ENCODE measurements at regions not wholly inside any gene's neighbourhood (a gene's known extent, or its start where the extent isn't known, plus 50 kb on each side); places are given as distances from the start of the nearest gene placed in this dataset.

DNA sequence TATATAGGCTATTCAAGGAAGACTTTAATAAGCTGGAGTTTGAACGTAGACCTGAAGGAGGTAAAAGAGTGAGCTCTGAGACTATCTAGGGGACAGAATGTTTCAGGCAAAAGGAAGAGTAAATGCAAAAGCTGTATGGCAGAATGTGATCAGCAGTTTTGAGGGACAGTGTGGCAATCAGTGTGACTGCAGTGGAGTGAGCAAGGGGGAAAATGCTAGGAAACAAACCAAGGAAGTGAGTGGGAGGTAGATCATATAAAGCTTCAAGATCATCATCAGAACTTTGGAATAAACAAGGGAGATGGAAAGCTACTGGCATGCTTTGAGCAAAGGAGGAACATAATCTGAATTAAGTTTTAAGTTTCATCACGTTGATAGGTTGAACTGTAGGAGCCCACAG lies 67.5 kb upstream of the BTG1 start:
- no peak for DNase-seq

DNA sequence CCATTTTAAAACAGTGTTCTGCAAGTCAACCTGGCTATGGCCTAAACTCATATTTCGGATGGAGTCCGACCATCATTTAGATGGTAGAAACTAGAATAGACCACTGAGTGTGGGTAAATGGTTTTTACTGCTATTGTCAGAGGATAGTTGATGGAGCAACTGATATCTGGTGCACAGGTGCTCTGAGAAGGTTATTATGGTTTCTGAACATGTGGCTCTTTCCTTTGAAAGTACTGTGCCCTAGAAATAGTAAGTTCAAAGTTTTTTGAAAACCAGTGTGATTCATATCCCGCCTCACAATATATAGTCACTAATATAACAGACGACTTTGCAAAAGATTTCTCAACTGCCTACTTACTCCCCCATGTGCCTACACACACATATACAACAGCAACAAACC lies 64.4 kb upstream of the BTG1 start:
- DNase-seq: no peak

DNA sequence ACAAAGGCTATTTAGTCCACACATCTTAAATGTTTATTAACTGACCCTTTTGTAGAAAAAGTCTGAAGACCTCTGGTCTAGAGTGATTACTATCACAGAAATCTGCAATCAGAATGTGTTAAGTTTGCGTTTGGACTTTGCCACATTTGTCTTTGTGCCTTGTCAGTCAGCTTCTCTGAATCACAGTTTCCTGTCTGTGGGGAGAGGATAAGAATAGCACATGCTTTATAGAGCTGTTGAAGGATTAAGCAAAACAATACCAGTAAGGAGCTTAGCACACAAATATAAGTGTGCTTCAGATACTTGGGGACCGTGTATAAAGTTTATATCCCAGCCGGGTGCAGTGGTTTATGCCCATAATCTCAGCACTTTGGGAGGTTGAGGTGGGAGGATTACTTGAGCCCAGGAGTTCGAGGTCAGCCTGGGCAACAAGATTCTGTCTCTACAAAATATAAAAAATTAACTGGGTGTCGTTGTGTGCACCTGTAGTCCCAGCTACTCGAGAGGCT lies 63.0 kb upstream of the BTG1 start:
- peak in 1 of 3 experiments; percentile 33 for DNase-seq

DNA sequence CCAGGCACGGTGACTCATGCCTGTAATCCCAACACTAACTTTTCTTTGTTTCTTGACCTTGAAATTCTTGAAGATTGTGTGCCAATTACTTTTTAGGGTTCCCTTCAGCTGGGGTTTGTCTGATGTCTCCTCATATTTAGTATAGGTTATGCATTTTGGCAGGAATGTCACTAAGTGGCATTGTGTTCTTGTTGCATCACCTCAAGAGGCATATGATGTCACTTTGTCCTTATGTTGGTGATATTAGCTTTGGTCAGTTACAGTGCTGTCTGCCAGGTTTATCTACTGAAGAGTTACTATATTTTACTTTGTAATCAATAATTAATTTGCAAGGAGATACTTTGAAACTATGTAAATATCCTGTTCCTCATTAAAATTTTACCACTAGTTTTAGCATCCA lies 61.0 kb upstream of the BTG1 start:
- DNase-seq: no peak

DNA sequence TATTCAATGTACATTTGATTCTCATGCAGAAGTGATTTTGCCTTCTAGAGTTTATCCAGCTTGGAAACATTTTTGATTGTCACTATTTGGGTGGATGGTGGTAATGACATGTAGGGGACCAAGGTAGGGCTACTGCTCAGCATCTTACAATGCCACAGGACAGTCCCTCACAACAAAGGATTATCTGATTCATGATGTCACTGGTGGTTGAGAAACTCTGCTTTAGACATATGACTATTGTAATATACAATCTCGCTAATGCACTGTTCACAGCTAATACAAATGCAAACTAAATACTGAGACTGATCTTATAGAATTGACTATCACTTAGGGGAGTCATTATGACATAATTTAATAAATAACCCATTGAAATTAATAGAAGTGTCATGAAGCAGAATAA lies 60.4 kb upstream of the BTG1 start:
- no peak for DNase-seq

DNA sequence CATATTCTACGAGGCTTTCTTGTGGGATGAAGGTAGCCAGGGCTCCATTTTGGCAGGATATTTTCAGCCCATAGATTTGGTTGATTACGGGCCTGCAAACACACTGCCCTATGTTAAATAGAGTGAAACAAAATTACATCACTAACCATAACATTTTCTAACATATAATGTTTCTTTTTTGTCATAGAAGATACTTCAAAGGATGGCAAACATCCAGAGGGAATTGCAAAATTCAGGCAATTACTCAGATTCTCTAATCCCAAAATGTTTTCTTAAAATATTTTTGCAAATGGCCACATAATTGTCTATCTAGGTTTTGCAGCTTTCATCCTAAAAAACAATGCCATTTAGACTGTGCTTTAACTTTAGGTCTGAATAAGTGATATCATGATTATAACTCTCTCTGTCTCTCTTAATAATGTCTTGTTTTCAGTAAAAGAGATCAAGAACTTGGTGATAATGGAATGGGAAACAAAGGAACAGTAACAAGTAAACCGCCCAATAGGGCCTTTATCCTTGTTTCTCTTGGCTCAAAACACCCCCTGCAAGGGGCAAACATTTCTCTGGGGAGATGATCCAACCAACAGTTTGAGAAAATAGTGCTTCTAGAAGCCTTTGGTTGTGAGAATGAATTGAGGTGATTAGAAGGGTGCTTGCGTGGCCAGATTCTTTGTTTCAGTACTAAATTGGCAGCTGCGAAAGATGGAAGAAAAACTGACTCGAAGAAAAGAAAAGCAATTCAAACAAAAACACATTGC lies 54.4 kb upstream of the BTG1 start:
- no peak for DNase-seq

DNA sequence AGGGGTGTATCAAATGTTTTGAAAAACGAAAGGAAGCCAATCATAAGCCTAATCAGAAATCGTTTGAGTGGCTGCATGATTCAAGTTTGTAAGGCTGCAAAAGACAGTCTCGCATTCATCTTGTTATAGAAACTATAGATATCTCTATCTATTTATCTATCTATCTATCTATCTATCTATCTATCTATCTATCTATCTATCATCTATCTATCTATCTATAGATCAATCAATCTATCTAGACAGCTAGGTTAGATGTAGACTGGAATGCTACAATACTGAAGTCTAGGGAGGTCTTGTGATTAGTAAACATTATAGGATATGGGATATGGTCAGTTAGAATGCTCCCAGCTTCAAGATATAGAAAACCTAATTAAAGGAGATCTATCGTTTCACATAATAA lies 52.2 kb upstream of the BTG1 start:
- DNase-seq: no peak

DNA sequence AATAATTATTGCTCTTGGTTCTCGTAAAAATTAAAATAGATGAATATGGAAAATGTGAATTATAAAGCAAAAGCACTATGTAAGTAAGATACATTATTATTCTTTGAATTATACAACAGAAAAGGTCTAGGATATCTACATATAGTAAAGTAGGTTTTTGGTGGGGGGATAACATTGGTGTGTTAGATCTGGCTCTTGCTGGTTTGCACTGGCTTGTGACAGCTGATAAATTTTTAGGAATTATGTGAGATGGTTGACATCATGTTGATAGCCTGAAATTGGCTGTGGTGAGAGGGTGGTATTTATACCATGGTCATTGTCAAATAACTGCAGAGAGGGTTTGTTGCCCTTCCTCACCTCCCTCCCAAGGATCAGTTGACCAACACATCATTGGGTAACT lies 50.7 kb upstream of the BTG1 start:
- DNase-seq: no peak
